Body of pancreas (tissue), 4 donors: ENCODE measurements at regions not wholly inside any gene's neighbourhood (a gene's known extent, or its start where the extent isn't known, plus 50 kb on each side); places are given as distances from the start of the nearest gene placed in this dataset.

ENCODE experiments used
- ATAC-seq: fragments of 150-250 bp; one replicate; pipeline ENCODE4 v1.9.1; 2016
- DNase-seq, 4 donors: peaks; one replicate each; pipeline ENCODE4 v3.0.0-alpha.2; 2019
- H3K27ac ChIP-seq, 4 donors: fragments of 200-600 bp; sonication (generic); 1 replicate in 3 of 4; 2 replicates in 1 of 4; pipeline versions ENCODE4 v1.5.1 to v1.6.1; 2016 to 2019; ENCODE audit warnings: mild to moderate bottlenecking in 1 of 4, mixed read lengths in 1 of 4, moderate library complexity in 1 of 4
- H3K27me3 ChIP-seq, 2 donors: fragments of 200-600 bp; sonication (generic); one replicate each; pipeline ENCODE4 v1.6.0; 2016; ENCODE audit warnings: mild to moderate bottlenecking in 1 of 2
- H3K36me3 ChIP-seq, 2 donors: fragments of 200-600 bp; sonication (generic); replicated peaks in 1 of 2; 2 replicates each; pipeline ENCODE4 v1.5.1; 2016; ENCODE audit warnings: low read depth in 2 of 2; ENCODE audit not compliant: insufficient read depth in 1 of 2
- H3K4me1 ChIP-seq: fragments of 200-600 bp; sonication (generic); one replicate; pipeline ENCODE4 v1.6.0; 2016
- H3K4me3 ChIP-seq, 2 donors: fragments of 200-600 bp; sonication (generic); 1 replicate in 1 of 2; 2 replicates in 1 of 2; pipeline ENCODE4 v1.5.1; 2016 to 2019
- H3K9me3 ChIP-seq, 3 donors: fragments of 200-600 bp; sonication (generic); 1 replicate in 2 of 3; 2 replicates in 1 of 3; pipeline ENCODE4 v1.5.1; 2016
- CTCF ChIP-seq, 7 experiments: fragments of 450-650 bp in 4 of 7; fragments of 200-600 bp in 3 of 7; sonication (generic) in 3 of 7; IDR thresholded peaks; one replicate each; pipeline ENCODE4 v1.5.1; 2016 to 2019; ENCODE audit warnings: antibody characterized with exemption in 7 of 7
- POLR2A ChIP-seq, 3 donors: fragments of 450-650 bp; IDR thresholded peaks; one replicate each; pipeline ENCODE4 v1.6.1; 2016; ENCODE audit warnings: antibody characterized with exemption in 3 of 3, mild to moderate bottlenecking in 2 of 3
- WGBS, 2 donors: methylation state at CpG; one replicate each; pipeline ENCODE4 v1.1.5; 2017; 5-methylcytosine and 5-hydroxymethylcytosine counted together
- intact Hi-C: fragments of 100-400 bp; cut with DNase I; formaldehyde crosslinking; loops from one replicate; pipeline ENCODE4 v1.15.1; 2023

GRCh38 chr5:25006734-25007133, 362.0 kb upstream of the CDH10 start:
- TF ChIP-seq CTCF (IDR thresholded peaks at IDR 0.05) (no peak), POLR2A (IDR thresholded peaks at IDR 0.05) (no peak)
- Histone ChIP-seq H3K27ac (no peak overlapping the region), H3K9me3 (no peaks in the 10 kb centered on the region), H3K4me1 (no peaks in the 10 kb centered on the region), H3K4me3 (no peak overlapping the region), H3K36me3 (no peaks in the 10 kb centered on the region), H3K27me3 (no peaks in the 10 kb centered on the region)
- DNase-seq (no peak), ATAC-seq (no peak)
- intact Hi-C loops, result no loop called here
- WGBS, 2 donors, result 12 to 16% methylated on average over 2 of the region's 2 CpGs

DNA sequence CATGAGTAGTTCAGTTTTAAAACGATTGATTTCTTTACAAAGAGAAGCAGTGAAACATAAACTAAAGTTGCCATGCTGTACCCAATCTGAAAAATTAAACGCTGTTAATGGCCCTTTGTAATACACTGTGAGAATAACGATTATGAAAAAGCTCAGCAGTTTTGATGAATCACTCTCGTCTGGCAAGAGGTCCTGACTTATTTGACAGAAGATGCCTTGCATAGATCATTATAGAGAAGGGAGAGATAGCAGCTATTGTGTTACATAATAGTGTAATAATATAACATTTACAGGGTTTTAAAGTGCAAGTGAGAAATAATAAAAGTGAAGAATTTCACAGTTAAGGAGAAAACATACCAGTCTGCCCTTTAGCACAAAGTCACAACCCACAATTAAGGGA, 361.5 kb upstream of the CDH10 start:
- no peak for DNase-seq
- H3K4me3 ChIP-seq, result no peak overlapping the region
- no peaks in the 10 kb centered on the region for H3K4me1 ChIP-seq
- H3K36me3 ChIP-seq, result no peaks in the 10 kb centered on the region
- ATAC-seq, result no peak
- H3K27me3 ChIP-seq, result no peaks in the 10 kb centered on the region
- no peaks in the 10 kb centered on the region for H3K9me3 ChIP-seq
- intact Hi-C loops, result no loop called here
- 4 to 12% methylated on average over 4 of the region's 4 CpGs for WGBS, 2 donors
- no peak overlapping the region for H3K27ac ChIP-seq
- TF ChIP-seq POLR2A (IDR thresholded peaks at IDR 0.05) (no peak), CTCF (IDR thresholded peaks at IDR 0.05) (no peak)

DNA sequence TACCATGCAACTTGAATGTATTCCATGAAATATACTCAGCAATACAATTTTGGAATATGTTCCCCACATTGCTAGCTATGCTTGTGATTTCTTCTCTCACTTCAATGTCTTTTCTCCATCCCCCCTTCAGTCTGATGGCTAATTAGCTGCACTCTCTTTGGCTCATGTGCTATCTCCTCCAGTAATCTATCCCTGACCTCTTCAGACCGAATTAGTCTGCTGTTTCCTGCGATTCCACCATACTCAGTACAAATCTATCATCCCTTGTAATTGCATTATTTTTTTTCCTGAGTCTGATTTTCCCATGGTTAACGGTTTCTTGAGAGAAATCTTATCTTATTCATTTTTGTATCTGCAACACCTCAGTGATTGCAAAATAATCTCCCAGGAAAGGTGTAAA, 360.7 kb upstream of the CDH10 start:
- no peaks in the 10 kb centered on the region for H3K9me3 ChIP-seq
- 9 to 24% methylated on average over 3 of the region's 3 CpGs for WGBS, 2 donors
- no peak for ATAC-seq
- no peak overlapping the region for H3K27ac ChIP-seq
- intact Hi-C loops, result no loop called here
- no peak for DNase-seq
- H3K27me3 ChIP-seq, result no peaks in the 10 kb centered on the region
- H3K4me3 ChIP-seq, result no peak overlapping the region
- H3K36me3 ChIP-seq, result no peaks in the 10 kb centered on the region
- TF ChIP-seq POLR2A (IDR thresholded peaks at IDR 0.05), result no peak
- no peak for TF ChIP-seq CTCF (IDR thresholded peaks at IDR 0.05)
- H3K4me1 ChIP-seq, result no peaks in the 10 kb centered on the region

DNA sequence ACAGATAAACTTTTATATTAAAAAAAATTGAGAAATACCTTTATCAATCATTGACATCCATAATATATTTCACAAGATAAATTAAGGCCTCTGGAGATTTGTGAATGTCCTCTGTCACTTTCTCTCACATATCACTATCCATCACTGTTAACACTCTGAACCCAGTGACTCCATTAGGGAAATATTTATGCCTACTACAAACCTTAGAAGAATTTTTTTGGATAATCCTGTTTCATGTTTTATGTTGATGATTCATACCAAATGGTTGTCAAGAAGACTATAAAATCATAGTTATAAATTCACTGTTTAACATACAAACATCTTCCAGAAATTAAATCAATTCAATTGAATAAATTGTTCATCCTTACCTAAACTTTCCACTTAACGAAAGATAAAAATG, 357.6 kb upstream of the CDH10 start:
- no peak overlapping the region for H3K27ac ChIP-seq
- no peaks in the 10 kb centered on the region for H3K36me3 ChIP-seq
- intact Hi-C loops, result no loop called here
- no peaks in the 10 kb centered on the region for H3K27me3 ChIP-seq
- no peak for TF ChIP-seq POLR2A (IDR thresholded peaks at IDR 0.05)
- TF ChIP-seq CTCF (IDR thresholded peaks at IDR 0.05), result no peak
- no peak for ATAC-seq
- H3K4me1 ChIP-seq, result no peaks in the 10 kb centered on the region
- no peak for DNase-seq
- no peak overlapping the region for H3K4me3 ChIP-seq
- H3K9me3 ChIP-seq, result no peaks in the 10 kb centered on the region
- WGBS, 2 donors, result 55 to 65% methylated on average over 1 of the region's 1 CpG

- ATAC-seq (no peak), DNase-seq (no peak)
- no peak for TF ChIP-seq POLR2A (IDR thresholded peaks at IDR 0.05)
- no peak for TF ChIP-seq CTCF (IDR thresholded peaks at IDR 0.05)
- H3K27ac ChIP-seq, result no peak overlapping the region
- no peaks in the 10 kb centered on the region for H3K9me3 ChIP-seq
- no peaks in the 10 kb centered on the region for H3K27me3 ChIP-seq
- H3K4me1 ChIP-seq, result no peaks in the 10 kb centered on the region
- H3K36me3 ChIP-seq, result no peaks in the 10 kb centered on the region
- WGBS, 2 donors, result 61 to 73% methylated on average over 2 of the region's 2 CpGs
- no peak overlapping the region for H3K4me3 ChIP-seq
- intact Hi-C loops, result no loop called here
These were observed 355.0 kb upstream of the CDH10 start for GRCh38 chr5:24999732-25000131.
